ENCODE measurements at regions not wholly inside any gene's neighbourhood (a gene's known extent, or its start where the extent isn't known, plus 50 kb on each side); places are given as distances from the start of the nearest gene placed in this dataset.

- TF ChIP-seq CTCF (IDR thresholded peaks at IDR 0.05; ENCODE audit: low read depth, low read length, poor library complexity, severe bottlenecking) (no peak), EZH2phosphoT487 (IDR thresholded peaks at IDR 0.05; ENCODE audit: borderline replicate concordance, low read length) (no peak)
Measured at GRCh38 chr4:28709891-28710290, 1849.2 kb downstream of the STIM2 start.

Measured in DOHH2 (cell line).